Testis (tissue), 2 donors: ENCODE measurements at regions not wholly inside any gene's neighbourhood (a gene's known extent, or its start where the extent isn't known, plus 50 kb on each side); places are given as distances from the start of the nearest gene placed in this dataset.

Source experiments
- CTCF ChIP-seq, 3 experiments: fragments of 450-650 bp in 2 of 3; fragments of 200-600 bp in 1 of 3; sonication (generic) in 1 of 3; IDR thresholded peaks; one replicate each; pipeline ENCODE4 v1.5.1; 2016 to 2019; ENCODE audit warnings: antibody characterized with exemption in 3 of 3, mild to moderate bottlenecking in 2 of 3, moderate library complexity in 1 of 3
- POLR2A ChIP-seq: fragments of 450-650 bp; IDR thresholded peaks from one replicate; pipeline ENCODE4 v1.6.1; 2017; ENCODE audit warnings: antibody characterized with exemption, mild to moderate bottlenecking, moderate library complexity

GRCh38 chr11:134511255-134511654 is 99.2 kb upstream of the B3GAT1 start:
- TF ChIP-seq CTCF (IDR thresholded peaks at IDR 0.05) = no peak
- no peak for TF ChIP-seq POLR2A
